DND-41 (cell line): ENCODE measurements at regions not wholly inside any gene's neighbourhood (a gene's known extent, or its start where the extent isn't known, plus 50 kb on each side); places are given as distances from the start of the nearest gene placed in this dataset.
A peak's percentile ranks its signal among the peaks of the same experiment; 100 is the strongest.

Source experiments
- ATAC-seq: fragments of 200-7000 bp; cut with Tn5 transposase; 3 replicates; pipeline ENCODE4 v1.9.1; 2021; ENCODE audit warnings: low read depth; ENCODE audit not compliant: insufficient read depth
- DNase-seq: peaks from one replicate; pipeline ENCODE4 v3.0.0-alpha.2; 2020
- H2AFZ ChIP-seq: 2 replicates; pipeline ENCODE4 v1.6.0; 2012; ENCODE audit warnings: low read depth, low read length
- H3K27ac ChIP-seq: 2 replicates; pipeline ENCODE4 v1.5.1; 2012; ENCODE audit warnings: low read length, inconsistent platforms
- H3K27me3 ChIP-seq: fragments of 200-600 bp; sonication (generic); 2 replicates; pipeline ENCODE4 v1.6.0; 2012; ENCODE audit warnings: low read length, mild to moderate bottlenecking, inconsistent platforms; ENCODE audit not compliant: insufficient read depth, poor library complexity
- H3K36me3 ChIP-seq: 2 replicates; pipeline ENCODE4 v1.5.1; 2012; ENCODE audit warnings: low read length, inconsistent platforms; ENCODE audit not compliant: insufficient read depth
- H3K4me1 ChIP-seq: 2 replicates; pipeline ENCODE4 v1.5.1; 2012; ENCODE audit warnings: mild to moderate bottlenecking, low read length; ENCODE audit not compliant: insufficient read depth
- H3K4me2 ChIP-seq: 2 replicates; pipeline ENCODE4 v1.6.0; 2012; ENCODE audit warnings: mild to moderate bottlenecking, moderate library complexity, low read length, inconsistent platforms; ENCODE audit not compliant: insufficient read depth
- H3K4me3 ChIP-seq, 2 experiments: fragments of 200-600 bp in 1 of 2; shearing (Covaris generic) in 1 of 2; 2 replicates each; pipeline ENCODE4 v1.5.1; 2012 to 2016; ENCODE audit warnings: inconsistent platforms in 2 of 2, low read length in 2 of 2, mild to moderate bottlenecking in 2 of 2, low read depth in 1 of 2, moderate library complexity in 1 of 2
- H3K79me2 ChIP-seq: 2 replicates; pipeline ENCODE4 v1.6.0; 2012; ENCODE audit warnings: low read length, inconsistent platforms; ENCODE audit not compliant: insufficient read depth
- H3K9ac ChIP-seq: 2 replicates; pipeline ENCODE4 v1.6.0; 2012; ENCODE audit warnings: low read depth, mild to moderate bottlenecking, inconsistent platforms, low read length, moderate library complexity
- H3K9me3 ChIP-seq: 2 replicates; pipeline ENCODE4 v1.5.1; 2012; ENCODE audit warnings: low read length, moderate library complexity, mild to moderate bottlenecking, inconsistent platforms; ENCODE audit not compliant: insufficient read depth, severe bottlenecking
- H4K20me1 ChIP-seq: 2 replicates; pipeline ENCODE4 v1.6.0; 2012; ENCODE audit warnings: low read length; ENCODE audit not compliant: insufficient read depth
- CTCF ChIP-seq: IDR thresholded peaks from 2 replicates; pipeline ENCODE4 v1.5.1; 2012; ENCODE audit warnings: borderline replicate concordance, low read length, moderate library complexity, mild to moderate bottlenecking; ENCODE audit not compliant: poor library complexity, severe bottlenecking; ENCODE audit errors: extremely low read depth
- EZH2 ChIP-seq: IDR thresholded peaks from 3 replicates; pipeline ENCODE4 v1.6.1; 2012; ENCODE audit warnings: borderline replicate concordance, low read depth, mild to moderate bottlenecking, moderate library complexity, low read length, inconsistent platforms; ENCODE audit not compliant: severe bottlenecking

- Histone ChIP-seq H3K9ac (no peak overlapping the region), H3K36me3 (no peaks in the 10 kb centered on the region), H3K27ac (no peak overlapping the region), H3K79me2 (no peaks in the 10 kb centered on the region), H3K4me1 (no peaks in the 10 kb centered on the region), H3K27me3 (peaks cover 3% of the 10 kb centered on the region), H3K4me3 (no peak overlapping the region), H3K9me3 (no peaks in the 10 kb centered on the region), H2AFZ (no peak overlapping the region), H3K4me2 (no peak overlapping the region), H4K20me1 (peaks cover 4% of the 10 kb centered on the region; the same call in 1 of the 2 replicates)
- TF ChIP-seq CTCF (no peak), EZH2 (no peak)
- ATAC-seq = no peak
- peak; percentile 59 for DNase-seq
Observed at GRCh38 chr17:34706029-34706428, 126.6 kb downstream of the TMEM132E start.

- no peak overlapping the region for H3K27ac ChIP-seq
- no peaks in the 10 kb centered on the region for H3K9me3 ChIP-seq
- DNase-seq (peak; percentile 74), ATAC-seq (peak; percentile 72; the same call in 2 of the 3 replicates)
- H3K4me2 ChIP-seq = no peak overlapping the region
- TF ChIP-seq CTCF (no peak), EZH2 (no peak)
- no peaks in the 10 kb centered on the region for H3K4me1 ChIP-seq
- H3K79me2 ChIP-seq = no peaks in the 10 kb centered on the region
- no peak overlapping the region for H2AFZ ChIP-seq
- no peaks in the 10 kb centered on the region for H3K36me3 ChIP-seq
- peaks cover 6% of the 10 kb centered on the region; the same call in 1 of the 2 replicates for H4K20me1 ChIP-seq
- H3K4me3 ChIP-seq = no peak overlapping the region
- no peak overlapping the region for H3K9ac ChIP-seq
- no peaks in the 10 kb centered on the region for H3K27me3 ChIP-seq
Observed at GRCh38 chr17:34703533-34703932, 124.2 kb downstream of the TMEM132E start.

- no peaks in the 10 kb centered on the region for H3K79me2 ChIP-seq
- ATAC-seq = no peak
- no peak overlapping the region for H3K9ac ChIP-seq
- H4K20me1 ChIP-seq = 0 out of 2 replicates have a peak, but pooled peaks cover 2% of the 10 kb centered on the region
- no peak overlapping the region for H3K27ac ChIP-seq
- TF ChIP-seq CTCF (no peak), EZH2 (no peak)
- DNase-seq = no peak
- H3K36me3 ChIP-seq = no peaks in the 10 kb centered on the region
- H3K4me3 ChIP-seq = no peak overlapping the region
- no peak overlapping the region for H2AFZ ChIP-seq
- H3K27me3 ChIP-seq = no peaks in the 10 kb centered on the region
- no peaks in the 10 kb centered on the region for H3K4me1 ChIP-seq
- H3K9me3 ChIP-seq = no peaks in the 10 kb centered on the region
- H3K4me2 ChIP-seq = no peak overlapping the region
Observed at GRCh38 chr17:34699181-34699580, 119.8 kb downstream of the TMEM132E start.

- Histone ChIP-seq H3K27me3 (no peaks in the 10 kb centered on the region), H3K27ac (no peak overlapping the region), H3K4me3 (no peak overlapping the region), H2AFZ (no peak overlapping the region), H3K4me2 (no peak overlapping the region), H3K79me2 (no peaks in the 10 kb centered on the region), H3K9me3 (no peaks in the 10 kb centered on the region), H4K20me1 (no peaks in the 10 kb centered on the region), H3K36me3 (no peaks in the 10 kb centered on the region), H3K4me1 (no peaks in the 10 kb centered on the region), H3K9ac (no peak overlapping the region)
- no peak for DNase-seq
- ATAC-seq = no peak
- TF ChIP-seq CTCF = no peak
- no peak for TF ChIP-seq EZH2
Observed at GRCh38 chr17:34692920-34693319, 113.5 kb downstream of the TMEM132E start.
